HG03108 (cell line): ENCODE measurements at regions not wholly inside any gene's neighbourhood (a gene's known extent, or its start where the extent isn't known, plus 50 kb on each side); places are given as distances from the start of the nearest gene placed in this dataset.

Experiments
- ATAC-seq: cut with Tn5 transposase; IDR thresholded peaks from one replicate; pipeline ENCODE4 v1.9.1; 2021; ENCODE audit warnings: moderate library complexity; ENCODE audit not compliant: unreplicated experiment

GRCh38 chr1:98336472-98337083 is 324.9 kb upstream of the SNX7 start:
- no peak for ATAC-seq

- ATAC-seq, result no peak
Observed at GRCh38 chr1:98333936-98334335, 327.6 kb upstream of the SNX7 start.

GRCh38 chr1:98333406-98333805 is 328.1 kb upstream of the SNX7 start:
- ATAC-seq, result no peak

- ATAC-seq, result no peak
Observed at GRCh38 chr1:98331718-98332311, 329.7 kb upstream of the SNX7 start.

- no peak for ATAC-seq
Observed at GRCh38 chr1:98331243-98331642, 330.3 kb upstream of the SNX7 start.

- no peak for ATAC-seq
Observed at GRCh38 chr1:98330224-98330623, 331.3 kb upstream of the SNX7 start.

GRCh38 chr1:98328855-98329254 is 332.7 kb upstream of the SNX7 start:
- ATAC-seq, result no peak

- no peak for ATAC-seq
Observed at GRCh38 chr1:98327220-98327861, 334.2 kb upstream of the SNX7 start.

- ATAC-seq, result no peak
Observed at GRCh38 chr1:98325646-98326440, 335.7 kb upstream of the SNX7 start.

GRCh38 chr1:98323906-98324358 is 337.6 kb upstream of the SNX7 start:
- no peak for ATAC-seq

- no peak for ATAC-seq
Observed at GRCh38 chr1:98323388-98323787, 338.1 kb upstream of the SNX7 start.

GRCh38 chr1:98322966-98323365 is 338.6 kb upstream of the SNX7 start:
- no peak for ATAC-seq

GRCh38 chr1:98322086-98322485 is 339.4 kb upstream of the SNX7 start:
- ATAC-seq, result no peak

- no peak for ATAC-seq
Observed at GRCh38 chr1:98321191-98321590, 340.3 kb upstream of the SNX7 start.

GRCh38 chr1:98316286-98316905 is 345.1 kb upstream of the SNX7 start:
- no peak for ATAC-seq

GRCh38 chr1:98315309-98315708 is 346.2 kb upstream of the SNX7 start:
- ATAC-seq, result no peak

- ATAC-seq, result no peak
Observed at GRCh38 chr1:98314601-98315000, 346.9 kb upstream of the SNX7 start.

- ATAC-seq, result no peak
Observed at GRCh38 chr1:98306517-98307089, 354.9 kb upstream of the SNX7 start.

GRCh38 chr1:98305362-98305761 is 356.2 kb upstream of the SNX7 start:
- ATAC-seq, result no peak

- ATAC-seq, result no peak
Observed at GRCh38 chr1:98304888-98305287, 356.6 kb upstream of the SNX7 start.

- no peak for ATAC-seq
Observed at GRCh38 chr1:98299861-98300260, 361.7 kb upstream of the SNX7 start.
